NCI-H2081 treated with DMSO at 0.1 percent for 48 hours (cell line): ENCODE measurements at regions not wholly inside any gene's neighbourhood (a gene's known extent, or its start where the extent isn't known, plus 50 kb on each side); places are given as distances from the start of the nearest gene placed in this dataset.

Experiments used
- DNase-seq: peaks from one replicate; lab custom pipeline; 2025; lab: John Stamatoyannopoulos, UW

GRCh38 chrX:51798701-51799100 is 55.5 kb downstream of the GSPT2 start:
- DNase-seq, result no peak

GRCh38 chrX:51802917-51803688 is 59.9 kb downstream of the GSPT2 start:
- DNase-seq, result peak; percentile 51

GRCh38 chrX:51803833-51804232 is 60.6 kb downstream of the GSPT2 start:
- no peak for DNase-seq

GRCh38 chrX:51804741-51805140 is 61.5 kb downstream of the GSPT2 start:
- no peak for DNase-seq

- DNase-seq, result no peak
These were observed 70.7 kb downstream of the GSPT2 start for GRCh38 chrX:51813886-51814460.

- no peak for DNase-seq
These were observed 69.4 kb upstream of the MAGED1 start for GRCh38 chrX:51824061-51824460.

GRCh38 chrX:51825436-51825835 is 68.0 kb upstream of the MAGED1 start:
- DNase-seq, result no peak

- no peak for DNase-seq
These were observed 59.3 kb upstream of the MAGED1 start for GRCh38 chrX:51834076-51834475.

GRCh38 chrX:51836823-51837222 is 56.6 kb upstream of the MAGED1 start:
- DNase-seq, result no peak

GRCh38 chrX:51837451-51837850 is 56.0 kb upstream of the MAGED1 start:
- DNase-seq, result no peak

- DNase-seq, result no peak
These were observed 55.5 kb upstream of the MAGED1 start for GRCh38 chrX:51837921-51838320.
